SU-DHL-6 (cell line): ENCODE measurements at regions not wholly inside any gene's neighbourhood (a gene's known extent, or its start where the extent isn't known, plus 50 kb on each side); places are given as distances from the start of the nearest gene placed in this dataset.

ENCODE experiments used
- CTCF ChIP-seq: fragments of 200-600 bp; sonication (generic); IDR thresholded peaks from one replicate; pipeline ENCODE4 v1.5.1; 2017; ENCODE audit warnings: antibody characterized with exemption, mild to moderate bottlenecking, low read length, moderate library complexity; ENCODE audit not compliant: insufficient read depth, poor library complexity, severe bottlenecking
- EZH2phosphoT487 ChIP-seq: fragments of 200-600 bp; sonication (generic), shearing (Covaris generic); conservative IDR thresholded peaks from 2 replicates; pipeline ENCODE4 v1.6.1; 2018; ENCODE audit warnings: mild to moderate bottlenecking, antibody characterized with exemption, low read length, moderate library complexity, mixed read lengths

- TF ChIP-seq CTCF (no peak), EZH2phosphoT487 (no peak)
Measured at GRCh38 chr14:60357551-60358149, 108.6 kb downstream of the PPM1A start.
